HepG2 (cell line): ENCODE measurements at regions not wholly inside any gene's neighbourhood (a gene's known extent, or its start where the extent isn't known, plus 50 kb on each side); places are given as distances from the start of the nearest gene placed in this dataset.

Experiments
- ATAC-seq: fragments of 200-7000 bp; cut with Tn5 transposase; 3 replicates; pipeline ENCODE4 v1.9.1; 2020; ENCODE audit warnings: mild to moderate bottlenecking, moderate library complexity
- BruUV-seq: library from RNA; stranded (reverse); fragments of 400-500 nt; replicated peaks from 2 replicates; lab custom pipeline; 2021; lab: Mats Ljungman, UMichigan
- CTCF ChIA-PET: fragments of 300-600 bp; formaldehyde crosslinking; extraction: SDS; loops from one replicate; lab custom pipeline; 2021; ENCODE audit warnings: low total read pairs, inconsistent platforms, low intra/inter-chr PET ratio; lab: Yijun Ruan, JAX
- POLR2A ChIA-PET: fragments of 350-600 bp; sonication (Branson Sonifier 250); formaldehyde crosslinking; loops from one replicate; lab custom pipeline; 2020; ENCODE audit warnings: antibody characterized with exemption, inconsistent platforms; lab: Yijun Ruan, JAX
- DNase-seq: peaks from one replicate; pipeline ENCODE4 v3.0.0-alpha.2; 2015; ENCODE audit warnings: low spot score
- FAIRE-seq: peaks from 3 replicates; lab custom pipeline; 2011; peaks lifted over from hg19 to GRCh38; lab: Jason Lieb, UNC
- H2AFZ ChIP-seq: one replicate; pipeline ENCODE4 v1.6.1; 2011; ENCODE audit warnings: low read length, inconsistent platforms
- H3K27ac ChIP-seq: fragments of 300-600 bp; 3 replicates; pipeline ENCODE4 v1.8.0; 2011; ENCODE audit warnings: mixed run types, mild to moderate bottlenecking, mixed read lengths, low read length, inconsistent platforms; ENCODE audit not compliant: insufficient read depth; ENCODE audit errors: extremely low read length
- H3K27me3 ChIP-seq, 2 experiments: fragments of 200-600 bp in 1 of 2; 2 replicates in 1 of 2; 3 replicates in 1 of 2; pipeline versions ENCODE4 v1.6.0 to v1.8.0; 2011; ENCODE audit warnings: low read length in 2 of 2, mild to moderate bottlenecking in 2 of 2, moderate library complexity in 2 of 2, inconsistent platforms in 1 of 2; ENCODE audit not compliant: insufficient read depth in 2 of 2, control insufficient read depth in 1 of 2
- H3K36me3 ChIP-seq, 2 experiments: fragments of 200-600 bp in 1 of 2; replicated peaks in 1 of 2; 2 replicates in 1 of 2; 3 replicates in 1 of 2; pipeline versions ENCODE4 v1.5.1 to v1.8.0; 2011; ENCODE audit warnings: low read length in 2 of 2, inconsistent platforms in 1 of 2; ENCODE audit not compliant: insufficient read depth in 2 of 2, control insufficient read depth in 1 of 2
- H3K4me1 ChIP-seq: 2 replicates; pipeline ENCODE4 v1.5.1; 2012; ENCODE audit warnings: low read length, inconsistent platforms; ENCODE audit not compliant: insufficient read depth
- H3K4me2 ChIP-seq: 2 replicates; pipeline ENCODE4 v1.6.0; 2011; ENCODE audit warnings: low read depth, low read length, inconsistent platforms
- H3K4me3 ChIP-seq, 3 experiments: fragments of 200-600 bp in 1 of 3; sonication (generic), shearing (Covaris generic) in 1 of 3; replicated peaks in 1 of 3; 2 replicates each; pipeline ENCODE4 v1.5.1; 2011 to 2016; ENCODE audit warnings: low read length in 3 of 3, inconsistent platforms in 2 of 3, low read depth in 2 of 3, mild to moderate bottlenecking in 2 of 3, control low read depth in 1 of 3, mixed read lengths in 1 of 3; ENCODE audit not compliant: insufficient read depth in 1 of 3
- H3K79me2 ChIP-seq: one replicate; pipeline ENCODE4 v1.6.1; 2011; ENCODE audit warnings: low read length, inconsistent platforms; ENCODE audit not compliant: insufficient read depth
- H3K9ac ChIP-seq: 2 replicates; pipeline ENCODE4 v1.6.0; 2011; ENCODE audit warnings: mild to moderate bottlenecking, low read depth, low read length, inconsistent platforms; ENCODE audit not compliant: insufficient read depth
- H3K9me3 ChIP-seq: 2 replicates; pipeline ENCODE4 v1.5.1; 2012; ENCODE audit warnings: mild to moderate bottlenecking, low read length
- H4K20me1 ChIP-seq: 2 replicates; pipeline ENCODE4 v1.6.0; 2011; ENCODE audit warnings: inconsistent platforms, mild to moderate bottlenecking, low read length, moderate library complexity; ENCODE audit not compliant: insufficient read depth
- AGO1 ChIP-seq: fragments of 200-400 bp; formaldehyde crosslinking; IDR thresholded peaks from 2 replicates; pipeline ENCODE4 v1.6.1; 2017; ENCODE audit warnings: mild to moderate bottlenecking, low read depth, low read length, moderate library complexity; ENCODE audit not compliant: poor library complexity, severe bottlenecking
- ATF7 ChIP-seq, 2 experiments: fragments of 450-650 bp in 1 of 2; sonication (generic) in 1 of 2; formaldehyde crosslinking in 1 of 2; IDR thresholded peaks; 2 replicates each; pipeline versions ENCODE4 v1.4.0 to v1.6.1; 2016 to 2020; ENCODE audit warnings: antibody characterized with exemption in 1 of 2, mild to moderate bottlenecking in 1 of 2, missing genetic modification reagents in 1 of 2
- BORCS8-MEF2B ChIP-seq: sonication (generic); formaldehyde crosslinking; IDR thresholded peaks from 2 replicates; pipeline ENCODE4 v1.8.0; 2022; ENCODE audit warnings: mild to moderate bottlenecking, missing genetic modification reagents
- EED ChIP-seq: sonication (generic); formaldehyde crosslinking; IDR thresholded peaks from 2 replicates; pipeline ENCODE4 v1.5.0; 2020; ENCODE audit warnings: mild to moderate bottlenecking, missing genetic modification reagents
- GZF1 ChIP-seq: sonication (generic); formaldehyde crosslinking; IDR thresholded peaks from 2 replicates; pipeline ENCODE4 v1.5.1; 2020; ENCODE audit warnings: mild to moderate bottlenecking, missing genetic modification reagents
- JARID2 ChIP-seq: sonication (generic); formaldehyde crosslinking; IDR thresholded peaks from 2 replicates; pipeline ENCODE4 v1.8.1; 2023; ENCODE audit warnings: missing genetic modification reagents, inconsistent platforms; ENCODE audit not compliant: insufficient replicate concordance
- KAT7 ChIP-seq: IDR thresholded peaks from 2 replicates; pipeline ENCODE4 v1.6.1; 2018; ENCODE audit warnings: borderline replicate concordance, missing compliant biosample characterization
- KLF16 ChIP-seq, 2 experiments: sonication (generic) in 1 of 2; formaldehyde crosslinking in 1 of 2; IDR thresholded peaks; 2 replicates each; pipeline versions ENCODE4 v1.6.1 to v1.8.0; 2016 to 2023; ENCODE audit warnings: missing genetic modification reagents in 2 of 2, missing compliant biosample characterization in 1 of 2
- SYNCRIP ChIP-seq: fragments of 200-400 bp; formaldehyde crosslinking; IDR thresholded peaks from 2 replicates; pipeline ENCODE4 v1.6.1; 2018; ENCODE audit warnings: mild to moderate bottlenecking, low read depth, low read length; ENCODE audit not compliant: insufficient read depth
- THAP11 ChIP-seq: IDR thresholded peaks from 2 replicates; pipeline ENCODE4 v1.6.1; 2016; ENCODE audit warnings: missing biosample characterization, missing genetic modification reagents
- ZNF30 ChIP-seq: sonication (generic); formaldehyde crosslinking; IDR thresholded peaks from 2 replicates; pipeline ENCODE4 v1.5.0; 2020; ENCODE audit warnings: mild to moderate bottlenecking, missing genetic modification reagents
- WGBS: methylation state at CpG from one replicate; pipeline ENCODE4 v1.1.6; 2017; ENCODE audit warnings: low lambda C conversion rate; 5-methylcytosine and 5-hydroxymethylcytosine counted together
- in situ Hi-C: cut with HindIII; loops from 2 replicates; pipeline ENCODE4 v1.10.0; 2017; ENCODE audit warnings: low pct_unique_long_range_greater_than_20kb; ENCODE audit not compliant: extremely low pct_ligation_motif_present
- intact Hi-C: fragments of 100-400 bp; cut with micrococcal nuclease; formaldehyde crosslinking; loops from one replicate; pipeline ENCODE4 v1.10.0; 2022; ENCODE audit not compliant: unreplicated experiment
- TF ChIP-seq, protein P1 (sequence below): sonication (generic); formaldehyde crosslinking; conservative IDR thresholded peaks from 2 replicates; pipeline ENCODE4 v1.8.1; 2023; ENCODE audit warnings: missing genetic modification reagents
- TF ChIP-seq, protein P2 (sequence below): sonication (generic); formaldehyde crosslinking; IDR thresholded peaks from 2 replicates; pipeline ENCODE4 v1.4.0; 2020; ENCODE audit warnings: missing genetic modification reagents
- TF ChIP-seq, protein P3 (sequence below): sonication (generic); formaldehyde crosslinking; IDR thresholded peaks from 2 replicates; pipeline ENCODE4 v1.8.1; 2022; ENCODE audit warnings: mild to moderate bottlenecking, missing genetic modification reagents
- TF ChIP-seq, protein P4 (sequence below): sonication (generic); formaldehyde crosslinking; IDR thresholded peaks from 2 replicates; pipeline ENCODE4; 2020; ENCODE audit warnings: missing genetic modification reagents, mild to moderate bottlenecking, borderline replicate concordance

DNA sequence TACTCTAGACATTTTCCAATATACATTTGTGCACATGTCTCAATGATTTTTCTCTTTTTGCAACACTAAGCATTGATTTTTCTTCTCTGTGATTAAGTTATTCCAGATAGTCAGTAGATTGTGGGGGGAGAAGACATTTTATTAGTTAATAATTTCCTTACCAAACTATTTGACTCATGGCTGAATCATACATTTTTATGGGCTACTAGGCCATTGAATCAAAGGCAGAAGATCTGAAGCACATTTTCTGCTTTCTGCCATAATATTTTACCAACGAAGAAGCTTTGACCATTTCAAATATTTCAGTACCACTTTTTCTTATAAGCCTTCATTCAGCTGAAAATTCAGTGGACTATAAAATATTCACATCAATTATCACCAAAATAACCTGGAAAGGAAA, 175.6 kb downstream of the IRX2 start (continued):
- TF ChIP-seq, protein P1, sequence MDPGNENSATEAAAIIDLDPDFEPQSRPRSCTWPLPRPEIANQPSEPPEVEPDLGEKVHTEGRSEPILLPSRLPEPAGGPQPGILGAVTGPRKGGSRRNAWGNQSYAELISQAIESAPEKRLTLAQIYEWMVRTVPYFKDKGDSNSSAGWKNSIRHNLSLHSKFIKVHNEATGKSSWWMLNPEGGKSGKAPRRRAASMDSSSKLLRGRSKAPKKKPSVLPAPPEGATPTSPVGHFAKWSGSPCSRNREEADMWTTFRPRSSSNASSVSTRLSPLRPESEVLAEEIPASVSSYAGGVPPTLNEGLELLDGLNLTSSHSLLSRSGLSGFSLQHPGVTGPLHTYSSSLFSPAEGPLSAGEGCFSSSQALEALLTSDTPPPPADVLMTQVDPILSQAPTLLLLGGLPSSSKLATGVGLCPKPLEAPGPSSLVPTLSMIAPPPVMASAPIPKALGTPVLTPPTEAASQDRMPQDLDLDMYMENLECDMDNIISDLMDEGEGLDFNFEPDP (CRISPR knock-in tag), result no peak
- TF ChIP-seq, protein P2, sequence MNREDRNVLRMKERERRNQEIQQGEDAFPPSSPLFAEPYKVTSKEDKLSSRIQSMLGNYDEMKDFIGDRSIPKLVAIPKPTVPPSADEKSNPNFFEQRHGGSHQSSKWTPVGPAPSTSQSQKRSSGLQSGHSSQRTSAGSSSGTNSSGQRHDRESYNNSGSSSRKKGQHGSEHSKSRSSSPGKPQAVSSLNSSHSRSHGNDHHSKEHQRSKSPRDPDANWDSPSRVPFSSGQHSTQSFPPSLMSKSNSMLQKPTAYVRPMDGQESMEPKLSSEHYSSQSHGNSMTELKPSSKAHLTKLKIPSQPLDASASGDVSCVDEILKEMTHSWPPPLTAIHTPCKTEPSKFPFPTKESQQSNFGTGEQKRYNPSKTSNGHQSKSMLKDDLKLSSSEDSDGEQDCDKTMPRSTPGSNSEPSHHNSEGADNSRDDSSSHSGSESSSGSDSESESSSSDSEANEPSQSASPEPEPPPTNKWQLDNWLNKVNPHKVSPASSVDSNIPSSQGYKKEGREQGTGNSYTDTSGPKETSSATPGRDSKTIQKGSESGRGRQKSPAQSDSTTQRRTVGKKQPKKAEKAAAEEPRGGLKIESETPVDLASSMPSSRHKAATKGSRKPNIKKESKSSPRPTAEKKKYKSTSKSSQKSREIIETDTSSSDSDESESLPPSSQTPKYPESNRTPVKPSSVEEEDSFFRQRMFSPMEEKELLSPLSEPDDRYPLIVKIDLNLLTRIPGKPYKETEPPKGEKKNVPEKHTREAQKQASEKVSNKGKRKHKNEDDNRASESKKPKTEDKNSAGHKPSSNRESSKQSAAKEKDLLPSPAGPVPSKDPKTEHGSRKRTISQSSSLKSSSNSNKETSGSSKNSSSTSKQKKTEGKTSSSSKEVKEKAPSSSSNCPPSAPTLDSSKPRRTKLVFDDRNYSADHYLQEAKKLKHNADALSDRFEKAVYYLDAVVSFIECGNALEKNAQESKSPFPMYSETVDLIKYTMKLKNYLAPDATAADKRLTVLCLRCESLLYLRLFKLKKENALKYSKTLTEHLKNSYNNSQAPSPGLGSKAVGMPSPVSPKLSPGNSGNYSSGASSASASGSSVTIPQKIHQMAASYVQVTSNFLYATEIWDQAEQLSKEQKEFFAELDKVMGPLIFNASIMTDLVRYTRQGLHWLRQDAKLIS, result no peak
- TF ChIP-seq KLF16 (CRISPR knock-in tag; IDR thresholded peaks at IDR 0.05) (no peak), BORCS8-MEF2B (no peak), ZNF30 (CRISPR knock-in tag) (no peak), ATF7 (IDR thresholded peaks at IDR 0.05) (no peak), ATF7 (CRISPR knock-in tag; IDR thresholded peaks at IDR 0.05) (no peak), EED (CRISPR knock-in tag) (no peak), SYNCRIP (no peak)

DNA sequence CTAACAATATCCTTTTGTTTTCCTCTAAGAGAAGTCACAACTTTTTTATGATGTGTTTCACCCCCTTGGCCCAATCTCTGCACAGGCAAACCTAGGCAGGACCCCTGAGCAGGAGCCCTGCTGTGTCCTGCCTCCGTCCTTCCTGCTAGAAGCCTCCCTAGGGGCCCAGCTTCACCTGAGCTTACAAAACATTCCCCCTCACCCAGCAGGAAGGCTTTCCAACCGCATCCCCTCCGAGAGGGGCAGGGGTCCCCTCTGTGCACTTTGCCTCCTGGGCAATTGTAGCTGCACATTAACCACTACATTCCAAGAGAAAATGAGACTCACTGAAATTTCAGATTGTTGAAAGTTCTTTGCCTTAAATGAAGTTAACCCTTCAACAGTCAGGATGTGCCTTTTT, 176.2 kb downstream of the IRX2 start:
- no peak overlapping the region for H3K4me2 ChIP-seq
- intact Hi-C loops (no loop called here), in situ Hi-C loops (no loop called here)
- ATAC-seq (no peak), FAIRE-seq (no peak), DNase-seq (no peak)
- H3K4me1 ChIP-seq, result no peaks in the 10 kb centered on the region
- no peak overlapping the region for H3K4me3 ChIP-seq
- 0% methylated on average over 3 of the region's 3 CpGs for WGBS
- CTCF ChIA-PET, result no interaction called here
- H2AFZ ChIP-seq, result no peak overlapping the region
- H4K20me1 ChIP-seq, result no peaks in the 10 kb centered on the region
- H3K27me3 ChIP-seq, result peaks cover 1 to 7% of the 10 kb centered on the region in 2 experiments; a peak in 1 of 5 replicates
- no peak overlapping the region for H3K27ac ChIP-seq
- no TSS peak for BruUV-seq
- H3K36me3 ChIP-seq, result no peaks in the 10 kb centered on the region
- H3K9me3 ChIP-seq, result no peaks in the 10 kb centered on the region
- POLR2A ChIA-PET, result no interaction called here
- H3K79me2 ChIP-seq, result no peaks in the 10 kb centered on the region
- no peak overlapping the region for H3K9ac ChIP-seq
- TF ChIP-seq AGO1 (no peak), GZF1 (no peak), THAP11 (CRISPR knock-in tag) (no peak), JARID2 (CRISPR knock-in tag) (no peak), KAT7 (CRISPR knock-in tag) (no peak)
- TF ChIP-seq, protein P3, sequence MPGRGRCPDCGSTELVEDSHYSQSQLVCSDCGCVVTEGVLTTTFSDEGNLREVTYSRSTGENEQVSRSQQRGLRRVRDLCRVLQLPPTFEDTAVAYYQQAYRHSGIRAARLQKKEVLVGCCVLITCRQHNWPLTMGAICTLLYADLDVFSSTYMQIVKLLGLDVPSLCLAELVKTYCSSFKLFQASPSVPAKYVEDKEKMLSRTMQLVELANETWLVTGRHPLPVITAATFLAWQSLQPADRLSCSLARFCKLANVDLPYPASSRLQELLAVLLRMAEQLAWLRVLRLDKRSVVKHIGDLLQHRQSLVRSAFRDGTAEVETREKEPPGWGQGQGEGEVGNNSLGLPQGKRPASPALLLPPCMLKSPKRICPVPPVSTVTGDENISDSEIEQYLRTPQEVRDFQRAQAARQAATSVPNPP (CRISPR knock-in tag), result no peak
- TF ChIP-seq, protein P4, sequence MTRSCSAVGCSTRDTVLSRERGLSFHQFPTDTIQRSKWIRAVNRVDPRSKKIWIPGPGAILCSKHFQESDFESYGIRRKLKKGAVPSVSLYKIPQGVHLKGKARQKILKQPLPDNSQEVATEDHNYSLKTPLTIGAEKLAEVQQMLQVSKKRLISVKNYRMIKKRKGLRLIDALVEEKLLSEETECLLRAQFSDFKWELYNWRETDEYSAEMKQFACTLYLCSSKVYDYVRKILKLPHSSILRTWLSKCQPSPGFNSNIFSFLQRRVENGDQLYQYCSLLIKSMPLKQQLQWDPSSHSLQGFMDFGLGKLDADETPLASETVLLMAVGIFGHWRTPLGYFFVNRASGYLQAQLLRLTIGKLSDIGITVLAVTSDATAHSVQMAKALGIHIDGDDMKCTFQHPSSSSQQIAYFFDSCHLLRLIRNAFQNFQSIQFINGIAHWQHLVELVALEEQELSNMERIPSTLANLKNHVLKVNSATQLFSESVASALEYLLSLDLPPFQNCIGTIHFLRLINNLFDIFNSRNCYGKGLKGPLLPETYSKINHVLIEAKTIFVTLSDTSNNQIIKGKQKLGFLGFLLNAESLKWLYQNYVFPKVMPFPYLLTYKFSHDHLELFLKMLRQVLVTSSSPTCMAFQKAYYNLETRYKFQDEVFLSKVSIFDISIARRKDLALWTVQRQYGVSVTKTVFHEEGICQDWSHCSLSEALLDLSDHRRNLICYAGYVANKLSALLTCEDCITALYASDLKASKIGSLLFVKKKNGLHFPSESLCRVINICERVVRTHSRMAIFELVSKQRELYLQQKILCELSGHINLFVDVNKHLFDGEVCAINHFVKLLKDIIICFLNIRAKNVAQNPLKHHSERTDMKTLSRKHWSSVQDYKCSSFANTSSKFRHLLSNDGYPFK, result no peak
